Middle frontal gyrus (tissue), 1 donor: ENCODE measurements at regions not wholly inside any gene's neighbourhood (a gene's known extent, or its start where the extent isn't known, plus 50 kb on each side); places are given as distances from the start of the nearest gene placed in this dataset.
A peak's percentile ranks its signal among the peaks of the same experiment; 100 is the strongest.

Source experiments
- DNase-seq: peaks from one replicate; pipeline ENCODE4 v3.0.0-alpha.2; 2015; ENCODE audit warnings: low spot score; ENCODE audit errors: extremely low spot score

- no peak for DNase-seq
Measured at GRCh38 chr3:127483902-127484591, 106.5 kb downstream of the TPRA1 start.

- no peak for DNase-seq
Measured at GRCh38 chr3:127483005-127483641, 107.4 kb downstream of the TPRA1 start.

GRCh38 chr3:127482216-127483004 is 108.1 kb downstream of the TPRA1 start:
- no peak for DNase-seq

- DNase-seq, result no peak
Measured at GRCh38 chr3:127480196-127480954, 110.2 kb downstream of the TPRA1 start.

- no peak for DNase-seq
Measured at GRCh38 chr3:127479449-127479848, 111.1 kb downstream of the TPRA1 start.

GRCh38 chr3:127478922-127479321 is 111.6 kb downstream of the TPRA1 start:
- no peak for DNase-seq

GRCh38 chr3:127477396-127477795 is 113.1 kb downstream of the TPRA1 start:
- no peak for DNase-seq

- DNase-seq, result no peak
Measured at GRCh38 chr3:127476936-127477335, 113.6 kb downstream of the TPRA1 start.

- DNase-seq, result no peak
Measured at GRCh38 chr3:127475975-127476705, 114.4 kb downstream of the TPRA1 start.

- DNase-seq, result no peak
Measured at GRCh38 chr3:127475391-127475790, 115.1 kb downstream of the TPRA1 start.

GRCh38 chr3:127473244-127474024 is 117.1 kb downstream of the TPRA1 start:
- DNase-seq, result no peak

GRCh38 chr3:127472506-127472905 is 118.0 kb downstream of the TPRA1 start:
- no peak for DNase-seq

- no peak for DNase-seq
Measured at GRCh38 chr3:127471142-127471541, 119.4 kb downstream of the TPRA1 start.

- DNase-seq, result no peak
Measured at GRCh38 chr3:127469760-127470159, 120.8 kb downstream of the TPRA1 start.

GRCh38 chr3:127467391-127467790 is 123.1 kb downstream of the TPRA1 start:
- DNase-seq, result peak; percentile 33

- no peak for DNase-seq
Measured at GRCh38 chr3:127464642-127465041, 125.9 kb downstream of the TPRA1 start.

- DNase-seq, result no peak
Measured at GRCh38 chr3:127462111-127462655, 128.3 kb downstream of the TPRA1 start.

GRCh38 chr3:127461286-127461910 is 129.1 kb downstream of the TPRA1 start:
- no peak for DNase-seq

- no peak for DNase-seq
Measured at GRCh38 chr3:127459891-127460290, 130.6 kb downstream of the TPRA1 start.
